GM19463 (cell line): ENCODE measurements at regions not wholly inside any gene's neighbourhood (a gene's known extent, or its start where the extent isn't known, plus 50 kb on each side); places are given as distances from the start of the nearest gene placed in this dataset.

Source experiments
- ATAC-seq: cut with Tn5 transposase; IDR thresholded peaks from one replicate; pipeline ENCODE4 v1.9.1; 2021; ENCODE audit warnings: mild to moderate bottlenecking, moderate library complexity; ENCODE audit not compliant: unreplicated experiment

- no peak for ATAC-seq
These were observed 617.0 kb downstream of the VRK1 start for GRCh38 chr14:97413966-97414717.

- no peak for ATAC-seq
These were observed 617.5 kb downstream of the VRK1 start for GRCh38 chr14:97414718-97415098.

- ATAC-seq = no peak
These were observed 618.7 kb downstream of the VRK1 start for GRCh38 chr14:97415907-97416306.

- ATAC-seq = no peak
These were observed 619.4 kb downstream of the VRK1 start for GRCh38 chr14:97416550-97416949.

- no peak for ATAC-seq
These were observed 620.1 kb downstream of the VRK1 start for GRCh38 chr14:97417331-97417730.

GRCh38 chr14:97420211-97420610, 623.0 kb downstream of the VRK1 start:
- no peak for ATAC-seq

GRCh38 chr14:97426776-97427175, 629.6 kb downstream of the VRK1 start:
- ATAC-seq = no peak

- no peak for ATAC-seq
These were observed 631.7 kb downstream of the VRK1 start for GRCh38 chr14:97428808-97429440.

- no peak for ATAC-seq
These were observed 635.4 kb downstream of the VRK1 start for GRCh38 chr14:97432586-97432985.

- no peak for ATAC-seq
These were observed 644.7 kb downstream of the VRK1 start for GRCh38 chr14:97441740-97442362.

- ATAC-seq = no peak
These were observed 645.2 kb downstream of the VRK1 start for GRCh38 chr14:97442363-97442762.

- ATAC-seq = no peak
These were observed 646.2 kb downstream of the VRK1 start for GRCh38 chr14:97443412-97443811.

GRCh38 chr14:97444248-97444647, 647.1 kb downstream of the VRK1 start:
- ATAC-seq = no peak

GRCh38 chr14:97445367-97445766, 648.2 kb downstream of the VRK1 start:
- ATAC-seq = no peak

- ATAC-seq = no peak
These were observed 648.9 kb downstream of the VRK1 start for GRCh38 chr14:97446087-97446486.

GRCh38 chr14:97452314-97452713, 655.1 kb downstream of the VRK1 start:
- ATAC-seq = no peak

- no peak for ATAC-seq
These were observed 656.8 kb downstream of the VRK1 start for GRCh38 chr14:97453991-97454390.

GRCh38 chr14:97456462-97456861, 659.3 kb downstream of the VRK1 start:
- no peak for ATAC-seq

GRCh38 chr14:97456958-97457357, 659.8 kb downstream of the VRK1 start:
- ATAC-seq = no peak

- no peak for ATAC-seq
These were observed 660.4 kb downstream of the VRK1 start for GRCh38 chr14:97457575-97458085.

GRCh38 chr14:97458255-97458654, 661.1 kb downstream of the VRK1 start:
- no peak for ATAC-seq
